OCI-M1 (cell line): ENCODE measurements at regions not wholly inside any gene's neighbourhood (a gene's known extent, or its start where the extent isn't known, plus 50 kb on each side); places are given as distances from the start of the nearest gene placed in this dataset.
"Not testable (repeated sequence)": the region's sequence is repeated elsewhere in the genome, so short reads cannot be mapped to it uniquely, and the experiment has no call there.

Experiments used
- DNase-seq: peaks from one replicate; lab custom pipeline; 2025; lab: John Stamatoyannopoulos, UW

DNA sequence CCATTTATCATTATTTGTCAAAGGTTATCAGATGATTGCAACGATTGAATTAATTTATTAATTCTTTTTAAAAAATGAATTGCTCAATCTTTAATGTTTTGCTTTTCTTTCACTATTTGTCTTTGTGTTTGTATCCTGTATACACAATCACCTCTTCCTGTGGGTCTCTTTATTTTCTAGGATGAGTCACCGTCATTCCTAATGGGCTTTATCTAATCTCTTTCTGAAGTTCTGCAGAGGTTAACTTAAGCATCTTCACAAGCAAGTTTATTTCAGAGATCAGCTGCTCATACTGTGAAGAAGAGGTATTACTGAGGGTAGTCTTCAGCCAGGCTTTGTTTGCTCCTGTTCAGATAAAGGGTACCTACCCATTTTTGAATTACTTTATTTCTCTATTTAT, 323.9 kb downstream of the NNT start:
- no peak for DNase-seq

DNA sequence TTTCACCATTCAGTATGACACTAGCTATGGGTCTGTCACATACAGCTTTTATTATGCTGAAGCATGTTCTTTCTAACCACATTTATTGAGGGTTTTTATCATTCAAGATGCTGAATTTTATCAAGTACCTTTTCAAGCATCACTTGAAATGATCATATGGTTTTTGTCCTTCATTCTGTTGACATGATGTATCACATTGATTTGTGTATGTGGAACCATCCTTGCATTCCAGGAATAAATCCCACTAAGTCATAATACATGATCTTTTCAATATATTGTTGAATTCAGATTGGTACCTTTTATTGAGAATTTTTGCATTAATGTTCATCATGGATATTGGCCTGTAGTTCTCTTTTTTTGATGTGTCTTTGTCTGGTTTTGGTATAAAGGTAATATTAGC, 317.4 kb downstream of the NNT start:
- DNase-seq, result no peak

DNA sequence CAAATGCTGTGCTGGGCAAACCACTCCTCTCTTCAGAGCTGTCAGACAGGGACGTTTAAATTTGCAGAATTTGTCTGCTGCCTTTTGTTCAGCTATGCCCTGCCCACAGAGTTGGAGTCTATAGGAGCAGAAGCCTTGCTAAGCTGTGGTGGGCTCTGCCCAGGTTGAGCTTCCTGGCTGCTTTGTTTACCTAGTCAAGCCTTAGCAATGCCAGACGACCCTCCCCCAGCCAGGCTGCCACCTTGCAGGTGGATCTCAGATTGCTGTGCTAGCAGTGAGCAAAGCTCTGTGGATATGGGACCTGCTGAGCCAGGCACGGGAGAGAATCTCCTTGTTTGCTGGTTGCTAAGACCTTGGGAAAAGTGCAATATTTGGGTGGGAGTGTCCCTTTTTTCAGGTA, 314.9 kb downstream of the NNT start:
- no peak for DNase-seq

DNA sequence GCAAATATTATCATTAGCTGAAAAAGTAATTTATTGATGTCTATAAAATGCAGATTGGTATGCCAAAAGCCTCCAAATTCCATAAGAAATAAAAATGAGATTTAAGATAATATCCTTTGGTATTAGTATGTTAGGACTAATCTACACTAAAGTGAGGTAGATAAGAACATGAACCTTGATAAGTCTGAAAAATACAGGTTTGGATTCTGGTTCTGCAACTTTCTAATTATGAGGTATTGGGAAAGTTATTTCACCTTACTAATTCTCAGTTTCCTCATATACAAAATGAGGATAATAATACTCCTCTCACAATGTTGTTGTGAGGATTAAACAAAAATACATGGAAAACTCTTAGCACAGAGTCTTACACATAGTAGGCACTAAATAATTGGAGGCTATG, 300.1 kb downstream of the NNT start:
- DNase-seq, result no peak

DNA sequence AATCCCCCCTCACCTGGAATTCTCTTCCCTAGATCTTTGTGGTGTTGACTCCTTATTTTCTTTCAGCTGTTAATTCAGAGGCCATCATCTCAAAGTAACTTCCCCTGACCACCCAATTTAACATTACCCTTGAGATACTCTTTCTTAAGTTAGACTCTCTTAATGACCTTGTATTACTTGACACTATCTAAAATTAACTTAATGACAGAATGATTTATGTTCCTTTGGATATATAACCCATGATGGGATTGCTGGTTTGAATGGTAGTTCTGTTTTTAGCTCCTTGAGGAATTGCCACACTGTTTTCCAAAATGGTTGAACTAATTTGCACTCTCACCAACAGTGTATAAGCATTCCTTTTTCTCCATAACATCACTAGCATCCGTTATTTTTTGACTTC, 298.0 kb downstream of the NNT start:
- DNase-seq, result no peak

DNA sequence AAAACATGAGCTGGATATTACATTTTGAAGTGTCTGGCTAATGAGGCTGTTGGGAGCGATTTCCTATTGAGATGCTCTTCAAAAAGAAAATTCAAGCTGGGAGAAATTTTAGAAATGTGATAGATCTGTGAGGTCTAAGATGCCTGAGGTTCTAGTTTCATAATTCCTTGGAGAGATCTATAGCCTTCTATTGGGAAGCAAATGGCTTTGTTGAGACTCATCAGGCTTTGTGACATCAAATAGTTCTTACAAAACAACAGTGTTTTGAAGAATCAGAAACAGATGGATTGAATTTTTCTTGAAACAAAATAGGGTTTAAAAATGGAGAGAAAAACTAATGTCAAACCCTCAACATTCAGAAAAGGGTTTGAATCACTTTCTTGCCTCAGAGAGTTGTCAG, 292.9 kb downstream of the NNT start:
- no peak for DNase-seq

DNA sequence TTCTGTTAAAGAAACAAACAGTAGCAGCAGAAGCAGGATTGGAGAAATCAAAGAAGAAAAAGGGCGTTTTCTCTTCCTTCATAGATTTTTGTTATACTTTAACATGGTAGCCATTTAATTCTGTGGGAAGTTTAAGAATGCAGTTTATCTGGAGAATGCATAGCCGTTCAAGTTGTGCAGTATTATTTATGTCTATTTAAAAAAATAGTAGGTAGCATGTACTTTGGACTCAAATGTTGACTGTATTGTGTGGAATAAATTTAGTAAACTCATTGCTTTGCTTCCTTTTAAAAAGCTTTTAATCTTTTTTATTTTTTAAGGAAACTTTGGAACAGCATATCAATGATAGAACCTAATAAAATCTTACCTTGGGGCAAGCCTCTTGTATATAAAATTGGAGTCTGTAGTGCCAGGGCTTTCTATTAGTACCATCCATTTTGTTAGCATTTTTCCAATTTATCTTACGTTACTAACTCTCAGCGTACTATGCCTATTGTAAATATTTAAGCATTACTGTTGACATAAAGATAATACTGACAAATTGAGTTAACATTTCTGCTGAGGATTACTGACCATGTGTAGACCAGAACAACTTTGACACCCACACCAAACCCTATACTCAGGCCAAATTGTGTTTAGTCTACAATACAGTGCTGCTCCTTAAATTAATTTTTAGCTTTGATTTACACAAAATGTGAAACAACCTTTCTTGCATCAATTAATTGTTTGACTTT, 291.1 kb downstream of the NNT start:
- no peak for DNase-seq

DNA sequence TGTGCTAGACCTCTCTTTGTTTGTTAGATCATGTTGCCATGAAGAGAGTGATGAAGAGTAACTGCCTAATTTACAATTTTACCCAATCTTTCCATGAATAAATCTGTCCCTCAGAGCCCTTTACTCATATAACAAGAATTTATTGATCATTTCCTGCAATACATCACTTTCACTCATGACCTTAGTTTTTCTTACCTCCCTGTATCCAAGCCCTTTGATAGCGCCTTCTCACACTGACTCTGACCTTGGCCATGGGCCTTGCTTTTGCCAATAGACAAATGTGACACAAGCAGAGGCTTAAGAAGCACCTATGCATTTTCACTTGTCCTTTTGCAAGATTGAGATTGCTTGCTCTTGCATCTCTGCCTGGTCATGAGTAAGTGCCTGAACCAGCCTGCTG, 288.1 kb downstream of the NNT start:
- DNase-seq, result no peak

DNA sequence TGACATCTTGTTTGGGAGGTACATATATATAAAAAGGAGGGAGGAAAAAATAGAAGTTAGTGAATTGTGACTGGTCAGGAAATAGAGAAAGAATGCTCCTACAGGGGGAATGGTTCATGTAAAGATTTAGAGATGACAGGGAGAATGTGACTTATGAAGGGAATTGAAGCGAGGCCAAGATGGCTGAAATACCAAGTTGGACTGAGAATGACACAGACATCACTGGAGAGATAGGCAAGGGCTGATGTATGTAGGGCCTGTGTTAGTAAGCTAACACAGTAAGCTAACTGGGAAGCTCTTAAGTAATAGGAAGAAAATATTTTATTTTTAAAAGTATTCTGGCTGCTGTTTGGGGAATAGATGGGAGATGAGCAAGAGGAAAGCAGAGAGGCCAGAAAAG, 286.3 kb downstream of the NNT start:
- no peak for DNase-seq

DNA sequence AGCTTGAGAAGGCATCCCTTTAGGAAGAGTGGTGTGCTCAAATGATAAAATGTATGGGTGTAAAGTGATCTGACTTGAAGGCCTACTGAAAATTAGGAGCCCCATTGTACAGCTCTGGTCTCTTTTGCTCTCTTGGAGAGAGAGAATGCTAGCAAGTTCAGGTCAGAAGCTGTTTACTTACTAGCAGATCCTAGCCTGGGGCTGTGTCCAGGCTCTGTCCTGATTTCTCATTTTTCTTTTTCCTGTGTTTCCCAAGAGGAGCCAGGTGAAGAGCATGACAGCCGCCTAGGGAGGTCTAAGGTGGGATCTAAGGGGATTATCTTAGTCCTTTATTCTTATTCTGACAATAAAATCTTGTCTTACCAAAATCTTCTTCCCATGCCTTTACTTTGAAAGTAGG, 272.8 kb downstream of the NNT start:
- DNase-seq, result no peak

DNA sequence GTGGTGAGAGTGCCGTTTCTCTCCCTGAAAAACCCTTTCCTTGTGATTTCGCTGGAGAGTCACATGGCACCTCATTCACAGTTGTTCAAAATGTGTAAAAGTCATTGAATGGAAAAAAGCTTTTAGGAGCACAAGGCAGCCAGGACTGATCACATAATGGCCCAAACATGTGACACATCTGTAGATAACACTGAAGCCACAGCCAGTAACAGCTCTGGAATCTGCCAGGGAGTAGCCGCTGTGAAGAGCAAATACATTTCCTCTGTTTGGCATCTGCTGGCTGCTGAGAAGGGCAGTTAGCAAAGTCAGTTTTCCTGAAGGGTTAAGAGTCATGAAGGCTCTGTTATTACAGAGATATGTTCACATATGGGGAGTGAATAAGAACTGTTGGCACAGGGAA, 271.8 kb downstream of the NNT start:
- DNase-seq, result peak; percentile 80

DNA sequence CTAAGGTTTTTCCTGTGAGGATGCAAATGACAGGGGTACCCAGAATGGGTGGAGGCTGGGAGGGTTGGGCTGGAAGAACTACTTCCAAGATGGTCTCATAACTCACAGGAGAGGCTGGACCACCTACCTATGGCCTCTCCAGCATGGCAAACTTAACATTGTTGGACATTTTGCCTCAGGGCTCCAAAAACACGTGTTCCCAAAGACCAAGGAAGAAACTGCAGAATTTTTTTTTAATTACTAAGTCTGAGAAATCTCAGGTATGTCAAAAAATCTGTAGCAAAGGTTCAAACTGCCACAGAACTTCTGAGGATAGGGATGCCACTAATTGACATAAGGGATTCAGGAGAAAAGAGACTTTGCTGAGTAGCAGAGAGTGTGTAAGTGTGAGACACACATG, 270.8 kb downstream of the NNT start:
- no peak for DNase-seq

DNA sequence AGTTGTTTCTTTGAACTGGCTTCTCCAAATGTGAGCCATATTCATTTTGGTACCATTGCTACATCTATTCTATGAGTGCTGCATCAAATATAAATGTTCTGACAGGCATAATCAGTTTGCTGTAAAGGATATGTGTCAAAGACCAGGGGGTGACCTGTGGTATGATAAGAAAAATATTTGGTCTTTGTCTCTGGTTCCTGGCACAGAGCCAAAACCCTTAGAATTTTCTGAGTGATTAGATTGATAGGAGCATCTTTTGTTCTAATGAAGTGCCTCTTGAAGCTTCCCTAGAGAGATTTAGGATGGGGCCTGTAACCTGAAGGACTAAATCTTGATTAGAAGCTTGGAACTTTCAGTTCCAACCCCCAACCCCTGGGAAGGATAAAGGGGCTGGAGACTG, 256.3 kb downstream of the NNT start:
- DNase-seq, result no peak

DNA sequence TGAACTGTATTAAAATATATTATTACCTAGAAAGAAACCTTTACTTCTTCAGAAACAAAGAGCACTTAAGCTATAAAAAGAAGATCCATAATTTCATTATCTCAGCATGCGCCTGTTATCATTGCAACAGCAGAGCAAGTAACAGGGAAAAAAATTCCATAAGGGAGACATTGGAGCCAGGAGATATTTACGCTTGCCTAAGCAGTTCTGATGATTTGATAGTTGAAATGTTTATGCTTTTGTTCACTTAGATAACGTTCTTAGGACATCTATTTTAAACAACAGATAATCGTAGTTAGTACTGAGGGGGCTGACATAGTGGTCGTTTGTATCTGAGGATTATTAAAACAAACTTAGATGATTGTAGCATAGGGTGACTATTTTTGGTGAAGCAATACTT, 252.5 kb downstream of the NNT start:
- peak; percentile 24 for DNase-seq

DNA sequence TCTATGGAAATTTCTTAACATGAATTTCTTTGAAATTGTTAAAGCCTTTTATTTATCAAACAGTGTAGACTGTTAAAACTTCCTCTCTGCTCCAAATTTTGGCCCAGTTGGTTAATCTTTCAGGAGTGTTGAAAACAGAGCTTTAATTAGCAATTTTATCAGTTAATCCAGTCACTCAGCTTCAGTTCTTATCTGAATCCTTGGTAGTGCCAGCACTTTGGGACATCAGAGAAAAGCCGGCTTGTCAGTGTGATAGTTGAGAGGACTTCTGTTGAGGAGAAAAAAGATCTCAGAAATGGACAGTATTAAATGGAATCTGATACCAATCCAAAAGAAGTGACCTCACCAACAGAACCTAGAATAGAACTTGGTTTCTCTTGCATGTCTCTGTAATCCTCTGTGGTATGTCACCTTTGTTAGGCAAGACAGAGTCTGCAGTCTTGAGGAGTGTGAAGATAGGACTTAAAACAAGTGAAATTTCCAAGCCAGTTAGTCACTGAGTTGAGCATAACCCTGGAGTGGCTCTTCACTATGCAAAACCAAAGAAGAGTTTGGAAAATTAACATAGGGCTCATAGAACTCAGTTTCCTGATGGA, 251.8 kb downstream of the NNT start:
- peak; percentile 76 for DNase-seq

DNA sequence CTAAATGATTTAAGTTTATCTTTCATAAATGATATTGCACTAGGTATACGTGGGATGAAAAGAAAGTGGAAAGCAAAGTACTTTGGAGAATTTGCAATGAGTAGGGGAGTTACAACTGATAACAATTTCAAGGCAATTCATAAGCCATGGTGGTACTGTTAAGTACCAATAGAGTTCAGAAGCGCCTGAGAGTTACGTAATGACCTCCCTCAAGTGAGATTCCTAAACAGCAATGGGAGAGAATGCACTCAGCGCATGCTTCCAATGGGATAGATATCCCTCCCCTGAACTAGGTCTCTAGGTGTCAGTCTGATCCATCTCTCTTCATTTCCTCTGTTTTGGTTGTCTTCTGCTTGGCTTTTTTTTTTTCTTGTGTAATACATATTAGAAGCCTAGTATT, 249.3 kb downstream of the NNT start:
- DNase-seq, result no peak

DNA sequence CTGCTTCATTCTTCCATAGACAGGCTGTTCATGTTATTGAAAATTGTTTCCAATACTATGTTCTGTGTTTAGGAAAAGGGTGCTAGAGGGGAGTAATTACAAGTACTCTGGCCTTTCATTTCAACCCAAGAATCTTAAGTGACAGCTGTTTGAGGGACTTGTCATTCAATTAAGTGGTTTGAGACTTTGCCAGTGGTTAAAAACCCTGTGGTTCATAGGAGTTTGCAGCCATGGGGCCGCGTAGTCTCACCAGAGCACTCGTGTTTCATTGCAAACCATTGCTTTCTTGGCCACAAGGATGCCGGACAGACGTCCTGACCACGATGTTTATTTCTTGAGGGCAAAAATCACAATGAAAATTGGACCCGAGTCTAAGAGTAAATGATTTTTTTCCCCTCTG, 248.8 kb downstream of the NNT start:
- peak; percentile 33 for DNase-seq

DNA sequence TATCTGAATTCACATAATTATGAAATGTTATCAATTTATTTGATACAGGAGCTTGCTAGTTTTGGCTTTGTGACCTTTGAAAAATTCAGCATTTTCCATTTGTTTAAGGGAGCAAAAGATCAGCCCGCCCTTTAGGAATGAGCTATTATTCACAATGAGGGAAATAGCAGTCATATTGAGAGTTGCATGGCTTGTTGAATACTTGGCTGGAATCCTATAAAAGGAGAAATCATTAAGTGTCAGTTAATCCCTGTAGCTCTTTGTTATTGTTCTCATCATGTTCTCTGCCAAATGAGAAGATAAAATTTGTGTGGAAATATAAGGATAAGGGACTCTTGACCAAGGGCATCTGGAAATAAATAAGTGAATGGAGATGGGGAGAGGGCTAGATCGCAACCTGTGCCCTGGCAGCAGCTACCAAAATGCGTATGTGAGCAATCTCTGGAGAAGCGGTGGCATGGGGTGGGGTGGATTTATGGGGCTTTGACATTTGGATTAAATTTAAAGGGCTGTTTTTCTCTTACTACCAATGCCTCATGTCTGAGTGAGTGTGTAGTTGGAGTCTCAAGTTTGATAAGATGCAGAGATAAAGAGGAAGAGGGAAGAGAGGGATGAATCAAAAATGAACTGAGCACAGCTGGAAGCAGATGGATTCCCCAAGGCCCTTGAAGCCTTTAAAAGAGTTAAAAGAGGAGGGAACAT, 237.6 kb downstream of the NNT start:
- no peak for DNase-seq

DNA sequence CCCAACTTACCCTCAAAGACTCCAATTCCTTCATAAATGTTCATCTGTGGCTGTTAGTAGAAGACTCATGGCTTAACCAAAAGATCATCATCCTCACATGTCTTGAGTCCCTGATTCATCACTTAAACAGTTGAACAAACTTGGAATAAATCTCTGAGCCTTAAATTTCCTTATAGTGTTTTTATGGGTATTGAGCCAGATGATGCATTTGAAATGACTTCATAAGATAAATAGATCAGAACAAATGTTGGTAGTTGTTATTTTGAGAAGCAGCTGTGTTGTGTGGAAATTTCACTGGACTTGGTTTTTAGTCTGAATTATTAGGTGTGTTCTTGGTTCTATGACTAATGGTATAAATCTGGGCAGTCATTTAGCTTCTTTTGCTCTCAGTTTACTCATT, 236.2 kb downstream of the NNT start:
- no peak for DNase-seq

DNA sequence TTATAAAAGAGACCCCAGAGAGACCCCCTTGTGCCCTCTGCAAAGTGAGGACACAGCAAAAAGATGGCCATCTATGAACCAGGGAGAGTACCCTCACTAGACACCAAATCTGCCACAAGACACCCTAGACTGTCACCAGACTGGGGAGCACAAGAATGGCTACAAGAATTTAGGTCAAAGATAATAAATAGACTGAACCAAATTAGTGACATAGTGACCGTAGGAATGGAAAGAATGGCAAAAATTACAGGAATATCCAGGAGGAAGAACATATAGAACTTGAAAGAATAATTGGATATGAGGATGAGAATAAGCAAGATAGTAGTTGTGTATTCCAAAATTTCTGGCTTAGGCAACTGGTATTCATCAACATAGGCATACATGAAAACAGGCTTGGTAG, 235.0 kb downstream of the NNT start:
- no peak for DNase-seq

DNA sequence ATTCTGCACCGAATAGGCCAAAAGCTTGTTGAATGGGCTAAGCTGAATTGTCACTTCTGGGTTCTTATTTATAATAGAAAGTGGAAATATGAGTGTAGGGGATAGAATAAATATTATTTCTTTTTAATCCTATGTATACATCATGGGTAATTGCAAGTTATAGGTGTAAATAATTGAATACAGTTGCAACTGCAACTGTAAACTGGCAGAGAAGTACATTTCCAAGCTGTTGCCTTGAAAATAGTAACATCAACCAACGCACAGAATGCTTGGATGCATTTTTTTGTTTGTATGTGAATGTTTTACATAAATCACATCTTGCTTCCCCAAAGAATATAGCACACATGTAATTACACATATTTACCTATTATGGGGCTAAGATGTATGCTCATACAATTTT, 234.1 kb downstream of the NNT start:
- DNase-seq, result no peak

DNA sequence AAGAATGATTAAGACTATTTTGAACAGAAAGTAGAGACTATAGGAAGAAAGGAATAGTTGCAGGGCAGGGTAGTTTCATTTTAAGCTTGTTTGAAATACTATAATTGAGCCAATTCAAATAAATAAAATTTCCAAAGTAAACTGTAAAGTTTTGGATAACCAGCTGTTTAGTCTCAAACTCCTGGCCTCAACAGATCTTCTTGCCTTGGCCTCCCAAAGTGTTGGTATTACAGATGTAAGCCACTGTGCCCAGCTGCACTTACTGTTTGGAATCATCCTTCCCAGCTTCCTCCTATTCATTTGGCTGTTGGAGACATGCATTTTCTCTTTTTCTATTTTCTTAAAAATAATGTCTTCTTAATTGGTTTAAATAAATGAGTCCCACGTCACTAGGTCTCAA, 231.0 kb downstream of the NNT start:
- DNase-seq, result no peak

DNA sequence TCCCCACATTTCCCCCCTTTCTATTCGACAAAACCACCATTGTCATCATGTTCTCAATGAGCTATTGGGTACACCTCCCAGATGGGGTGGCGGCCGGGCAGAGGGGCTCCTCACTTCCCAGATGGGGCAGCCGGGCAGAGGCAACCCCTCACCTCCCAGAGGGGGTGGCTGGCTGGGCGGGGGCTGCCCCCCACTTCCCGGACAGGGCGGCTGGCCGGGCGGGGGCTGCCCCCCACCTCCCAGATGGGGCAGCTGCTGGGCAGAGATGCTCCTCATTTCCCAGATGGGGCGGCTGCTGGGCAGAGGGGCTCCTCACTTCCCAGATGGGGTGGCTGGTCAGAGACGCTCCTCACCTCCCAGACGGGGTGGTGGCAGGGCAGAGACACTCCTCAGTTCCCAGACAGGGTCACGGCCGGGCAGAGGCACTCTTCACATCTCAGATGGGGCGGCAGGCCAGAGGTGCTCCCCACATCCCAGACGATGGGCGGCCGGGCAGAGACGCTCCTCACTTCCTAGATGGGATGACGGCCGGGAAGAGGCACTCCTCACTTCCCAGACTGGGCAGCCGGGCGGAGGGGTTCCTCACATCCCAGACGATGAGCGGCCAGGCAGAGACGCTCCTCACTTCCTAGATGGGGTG, 221.5 kb downstream of the NNT start:
- DNase-seq, result not testable (repeated sequence)
